H9 (cell line): ENCODE measurements at regions not wholly inside any gene's neighbourhood (a gene's known extent, or its start where the extent isn't known, plus 50 kb on each side); places are given as distances from the start of the nearest gene placed in this dataset.

Experiments
- DNase-seq: peaks from one replicate; pipeline ENCODE4 v3.0.0-alpha.2; 2017
- H2AFZ ChIP-seq: one replicate; pipeline ENCODE4 v1.6.1; 2013; ENCODE audit warnings: mild to moderate bottlenecking, low read length, control low read depth, moderate library complexity
- H2AK5ac ChIP-seq: 2 replicates; pipeline ENCODE4 v1.6.1; 2013; ENCODE audit warnings: low read length, control low read depth, mixed read lengths; ENCODE audit not compliant: insufficient read length
- H2BK120ac ChIP-seq: one replicate; pipeline ENCODE4 v1.6.1; 2013; ENCODE audit warnings: low read depth, mild to moderate bottlenecking, low read length, control low read depth, inconsistent platforms; ENCODE audit not compliant: poor library complexity, severe bottlenecking
- H2BK12ac ChIP-seq: 2 replicates; pipeline ENCODE4 v1.6.1; 2013; ENCODE audit warnings: low read length, control low read depth, mixed read lengths, low read depth; ENCODE audit not compliant: insufficient read length
- H2BK15ac ChIP-seq: 2 replicates; pipeline ENCODE4 v1.6.1; 2013; ENCODE audit warnings: low read depth, low read length, control low read depth
- H2BK20ac ChIP-seq: one replicate; pipeline ENCODE4 v1.6.1; 2013; ENCODE audit warnings: low read depth, mild to moderate bottlenecking, low read length, control low read depth, inconsistent platforms; ENCODE audit not compliant: poor library complexity, severe bottlenecking
- H2BK5ac ChIP-seq: 2 replicates; pipeline ENCODE4 v1.6.1; 2013; ENCODE audit warnings: low read length, control low read depth, mixed read lengths; ENCODE audit not compliant: insufficient read length
- H3K14ac ChIP-seq: 2 replicates; pipeline ENCODE4 v1.6.1; 2013; ENCODE audit warnings: low read length, control low read depth; ENCODE audit not compliant: insufficient read depth
- H3K18ac ChIP-seq: 2 replicates; pipeline ENCODE4 v1.6.1; 2013; ENCODE audit warnings: low read depth, mild to moderate bottlenecking, mixed read lengths, low read length, control low read depth; ENCODE audit not compliant: insufficient read length
- H3K23ac ChIP-seq: 2 replicates; pipeline ENCODE4 v1.6.1; 2013; ENCODE audit warnings: low read length, control low read depth, mixed read lengths, low read depth; ENCODE audit not compliant: insufficient read length
- H3K23me2 ChIP-seq: 2 replicates; pipeline ENCODE4 v1.6.1; 2013; ENCODE audit warnings: low read depth, mild to moderate bottlenecking, mixed read lengths, low read length, control low read depth; ENCODE audit not compliant: insufficient read length, poor library complexity, severe bottlenecking
- H3K27ac ChIP-seq: 2 replicates; pipeline ENCODE4 v1.5.1; 2013; ENCODE audit warnings: low read length, control low read depth, mixed read lengths, low read depth; ENCODE audit not compliant: insufficient read length
- H3K27me3 ChIP-seq: 2 replicates; pipeline ENCODE4 v1.6.1; 2013; ENCODE audit warnings: low read length, control low read depth, inconsistent platforms; ENCODE audit not compliant: insufficient read depth
- H3K4ac ChIP-seq: 2 replicates; pipeline ENCODE4 v1.6.1; 2013; ENCODE audit warnings: low read depth, mild to moderate bottlenecking, control low read depth, inconsistent platforms, low read length, moderate library complexity
- H3K4me1 ChIP-seq: 2 replicates; pipeline ENCODE4 v1.6.1; 2013; ENCODE audit warnings: low read length, control low read depth, inconsistent platforms; ENCODE audit not compliant: insufficient read depth
- H3K4me2 ChIP-seq: 2 replicates; pipeline ENCODE4 v1.6.1; 2013; ENCODE audit warnings: low read length, control low read depth, mixed read lengths; ENCODE audit not compliant: insufficient read length, insufficient read depth
- H3K56ac ChIP-seq: 2 replicates; pipeline ENCODE4 v1.6.1; 2013; ENCODE audit warnings: low read depth, mild to moderate bottlenecking, mixed read lengths, low read length, control low read depth; ENCODE audit not compliant: insufficient read length
- H3K79me1 ChIP-seq: 2 replicates; pipeline ENCODE4 v1.6.1; 2013; ENCODE audit warnings: low read depth, mild to moderate bottlenecking, moderate library complexity, low read length, control low read depth, inconsistent platforms; ENCODE audit not compliant: insufficient read depth, poor library complexity, severe bottlenecking
- H3K79me2 ChIP-seq: 2 replicates; pipeline ENCODE4 v1.6.1; 2013; ENCODE audit warnings: low read length, control low read depth, inconsistent platforms; ENCODE audit not compliant: insufficient read depth
- H3K9ac ChIP-seq: 2 replicates; pipeline ENCODE4 v1.6.1; 2013; ENCODE audit warnings: low read length, control low read depth, mixed read lengths; ENCODE audit not compliant: insufficient read length; ENCODE audit errors: extremely low read depth
- H3K9me3 ChIP-seq: one replicate; pipeline ENCODE4 v1.6.1; 2013; ENCODE audit warnings: low read depth, low read length, inconsistent platforms; ENCODE audit not compliant: control insufficient read depth
- H3T11ph ChIP-seq: one replicate; pipeline ENCODE4 v1.6.1; 2013; ENCODE audit warnings: mild to moderate bottlenecking, low read length, control low read depth, inconsistent platforms
- H4K20me1 ChIP-seq: one replicate; pipeline ENCODE4 v1.6.1; 2013; ENCODE audit not compliant: control insufficient read depth, insufficient read length, insufficient read depth
- H4K5ac ChIP-seq: 2 replicates; pipeline ENCODE4 v1.6.1; 2013; ENCODE audit warnings: low read depth, mild to moderate bottlenecking, mixed read lengths, low read length, control low read depth; ENCODE audit not compliant: insufficient read length
- H4K8ac ChIP-seq: replicated peaks from 2 replicates; pipeline ENCODE4 v1.6.1; 2013; ENCODE audit warnings: low read length, control low read depth, mixed read lengths, low read depth; ENCODE audit not compliant: insufficient read length
- H4K91ac ChIP-seq: 2 replicates; pipeline ENCODE4 v1.6.1; 2013; ENCODE audit warnings: low read depth, mild to moderate bottlenecking, moderate library complexity, mixed read lengths, low read length, control low read depth; ENCODE audit not compliant: insufficient read length
- H3K27ac Mint-ChIP-seq, 3 experiments: 2 replicates in 2 of 3; 3 replicates in 1 of 3; pipeline ENCODE4 v1.8.0; 2020 to 2021; ENCODE audit warnings: mixed read lengths in 3 of 3, mild to moderate bottlenecking in 1 of 3, moderate library complexity in 1 of 3
- H3K27me3 Mint-ChIP-seq: 2 replicates; pipeline ENCODE4 v1.8.0; 2021; ENCODE audit warnings: low read depth, mild to moderate bottlenecking, moderate library complexity, mixed read lengths
- H3K36me3 Mint-ChIP-seq, 3 experiments: 2 replicates in 2 of 3; 3 replicates in 1 of 3; pipeline ENCODE4 v1.8.0; 2020 to 2021; ENCODE audit warnings: low read depth in 3 of 3, mixed read lengths in 3 of 3; ENCODE audit not compliant: insufficient read depth in 1 of 3
- H3K4me1 Mint-ChIP-seq, 2 experiments: 2 replicates each; pipeline ENCODE4 v1.8.0; 2020; ENCODE audit warnings: mixed read lengths in 2 of 2
- H3K4me3 Mint-ChIP-seq, 2 experiments: 2 replicates in 1 of 2; 3 replicates in 1 of 2; pipeline ENCODE4 v1.8.0; 2020 to 2021; ENCODE audit warnings: mild to moderate bottlenecking in 2 of 2, mixed read lengths in 2 of 2, moderate library complexity in 1 of 2
- H3K9me3 Mint-ChIP-seq, 2 experiments: 2 replicates in 1 of 2; 3 replicates in 1 of 2; pipeline ENCODE4 v1.8.0; 2020; ENCODE audit warnings: mild to moderate bottlenecking in 2 of 2, mixed read lengths in 2 of 2, moderate library complexity in 1 of 2
- CTCF ChIP-seq: fragments of 200-600 bp; sonication (generic); conservative IDR thresholded peaks from 3 replicates; pipeline ENCODE4 v1.8.0; 2021; ENCODE audit warnings: antibody characterized with exemption, mild to moderate bottlenecking
- WGBS: extraction: QIAGEN DNeasy Blood & Tissue Kit; methylation state at CpG from one replicate; pipeline ENCODE4 v1.1.7; 2013; ENCODE audit warnings: missing lambda C conversion rate, low lambda C conversion rate, mixed read lengths; ENCODE audit not compliant: insufficient read length; ENCODE audit errors: extremely low coverage; 5-methylcytosine and 5-hydroxymethylcytosine counted together

- H3K14ac ChIP-seq = no peak overlapping the region
- no peak overlapping the region for H2AK5ac ChIP-seq
- H4K91ac ChIP-seq = no peak overlapping the region
- H3K9me3 Mint-ChIP-seq = no peaks in the 10 kb centered on the region
- no peak overlapping the region for H3K18ac ChIP-seq
- H2AFZ ChIP-seq = no peak overlapping the region
- no peaks in the 10 kb centered on the region for H3K9me3 ChIP-seq
- H2BK20ac ChIP-seq = no peak overlapping the region
- no peak overlapping the region for H3K4me2 ChIP-seq
- H3K4me1 Mint-ChIP-seq = peaks cover 8 to 10% of the 10 kb centered on the region in 2 experiments
- no CpG with 5 or more reads among the region's 9 CpGs for WGBS
- no peak overlapping the region for H4K5ac ChIP-seq
- no peak overlapping the region for H3K27ac ChIP-seq
- H2BK120ac ChIP-seq = no peak overlapping the region
- no peak overlapping the region for H4K8ac ChIP-seq
- no peak overlapping the region for H3K9ac ChIP-seq
- H2BK12ac ChIP-seq = no peak overlapping the region
- no peak for TF ChIP-seq CTCF
- H4K20me1 ChIP-seq = no peaks in the 10 kb centered on the region
- H3K27me3 ChIP-seq = no peaks in the 10 kb centered on the region
- no peak overlapping the region for H3K56ac ChIP-seq
- no peaks in the 10 kb centered on the region; the same call in 1 of the 2 replicates for H3K4me1 ChIP-seq
- no peaks in the 10 kb centered on the region for H3K79me2 ChIP-seq
- peaks cover 11% of the 10 kb centered on the region for H3K27me3 Mint-ChIP-seq
- no peak overlapping the region for H3K23ac ChIP-seq
- no peak overlapping the region for H3K4me3 Mint-ChIP-seq
- no peaks in the 10 kb centered on the region; a peak in 1 of 7 replicates for H3K36me3 Mint-ChIP-seq
- no peak overlapping the region; a peak in 1 of 7 replicates for H3K27ac Mint-ChIP-seq
- H2BK15ac ChIP-seq = no peak overlapping the region
- no peak overlapping the region for H3K4ac ChIP-seq
- H3T11ph ChIP-seq = no peak overlapping the region
- no peak overlapping the region for H2BK5ac ChIP-seq
- no peaks in the 10 kb centered on the region for H3K23me2 ChIP-seq
- peak; percentile 32 for DNase-seq
- no peaks in the 10 kb centered on the region for H3K79me1 ChIP-seq
These were observed 535.0 kb downstream of the TNS3 start for GRCh38 chr7:47046949-47047348.
